ENCODE measurements at regions not wholly inside any gene's neighbourhood (a gene's known extent, or its start where the extent isn't known, plus 50 kb on each side); places are given as distances from the start of the nearest gene placed in this dataset.
"Not testable (repeated sequence)": the region's sequence is repeated elsewhere in the genome, so short reads cannot be mapped to it uniquely, and the experiment has no call there.

DNA sequence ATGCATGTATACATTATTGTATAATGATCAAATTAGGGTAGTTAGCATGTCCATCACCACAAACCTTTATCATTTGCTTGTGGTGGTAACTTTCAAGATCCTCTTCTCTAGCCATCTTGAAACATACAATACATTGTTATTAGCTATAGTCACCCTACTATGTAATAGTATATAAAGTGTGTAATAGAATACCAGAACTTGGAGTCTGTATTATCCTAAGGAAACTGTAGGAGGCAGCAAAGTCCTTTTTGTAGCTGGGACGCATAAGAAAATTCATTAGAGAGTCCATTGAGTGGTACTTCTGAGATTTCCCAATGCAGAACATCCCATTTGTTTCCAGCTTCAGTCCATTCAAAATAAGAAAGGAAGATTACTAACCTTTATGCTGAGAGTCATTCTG is 325.9 kb upstream of the LRFN5 start:
- DNase-seq, result no peak

DNA sequence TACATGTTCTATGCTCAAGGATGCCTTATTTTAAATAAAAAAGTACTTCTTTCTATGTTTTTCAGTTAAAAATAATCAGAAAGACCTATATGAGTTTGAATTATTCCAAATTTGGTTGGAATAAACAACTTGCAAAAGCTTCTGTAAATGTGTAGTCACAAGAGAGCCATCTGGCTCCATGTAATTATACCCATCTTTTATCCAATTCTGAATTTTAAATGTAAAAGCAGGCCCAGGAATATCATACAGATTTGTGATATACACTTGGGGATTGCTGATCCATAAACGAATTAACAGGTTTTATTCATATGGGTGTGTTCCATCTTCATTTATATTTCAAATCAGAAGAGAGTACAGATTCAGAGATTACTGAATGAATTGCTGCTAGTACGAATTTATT is 329.2 kb upstream of the LRFN5 start:
- DNase-seq, result no peak

- DNase-seq, result no peak
Observed at GRCh38 chr14:41257476-41257875, 349.2 kb upstream of the LRFN5 start.

DNA sequence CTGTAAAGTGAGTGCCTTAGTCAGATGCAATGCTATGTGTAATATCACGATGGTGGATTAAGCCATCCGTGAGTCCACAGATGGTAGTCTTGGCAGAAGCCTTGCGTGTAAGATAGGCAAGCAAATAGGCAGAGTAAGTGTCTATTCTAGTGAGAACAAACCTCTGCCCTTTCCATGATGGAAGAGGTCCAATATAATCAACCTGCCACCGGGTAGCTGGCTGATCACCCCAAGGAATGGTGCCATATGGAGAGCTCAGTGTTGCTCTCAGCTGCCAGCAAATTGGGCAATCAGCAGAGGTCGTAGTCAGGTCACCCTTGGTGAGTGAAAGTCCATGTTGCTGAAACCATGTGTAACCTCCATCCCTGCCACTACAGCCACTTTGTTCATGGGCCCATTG is 371.2 kb upstream of the LRFN5 start:
- no peak for DNase-seq

GRCh38 chr14:41230683-41231082 is 376.0 kb upstream of the LRFN5 start:
- no peak for DNase-seq

DNA sequence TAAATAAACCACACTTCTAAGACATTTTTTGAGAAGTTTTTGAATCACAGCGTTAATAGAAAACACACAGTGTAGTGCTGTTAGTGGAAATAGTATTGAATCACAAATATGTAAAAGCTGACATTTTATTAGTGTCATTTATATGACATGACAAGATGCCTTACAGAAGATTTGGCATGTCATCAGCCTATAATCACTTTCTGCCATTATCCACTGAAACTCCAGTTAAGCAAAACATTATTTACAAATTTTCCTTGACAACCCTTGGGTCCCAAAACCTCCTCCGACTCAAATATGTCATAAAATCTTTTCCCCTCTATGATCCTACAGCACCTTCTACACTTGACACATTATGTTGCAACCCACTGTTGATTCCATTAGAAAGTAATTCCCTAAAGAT is 376.9 kb upstream of the LRFN5 start:
- no peak for DNase-seq

DNA sequence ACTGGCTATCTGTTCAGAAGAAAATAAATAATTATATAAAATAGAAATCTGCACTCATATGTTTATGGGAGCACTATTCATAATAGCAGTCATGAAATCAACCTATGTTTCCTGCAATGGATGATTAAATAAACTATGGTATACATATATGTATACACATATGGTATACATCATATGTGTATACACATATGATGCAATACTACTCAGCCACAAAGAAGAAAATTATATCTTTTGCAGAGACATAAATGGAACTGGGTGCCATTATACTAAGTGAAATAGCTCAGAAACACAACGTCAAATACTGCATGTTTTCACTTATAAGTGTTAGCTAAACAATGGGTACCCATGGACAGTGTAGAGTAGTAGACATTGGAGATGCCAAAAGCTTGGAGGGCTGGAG is 381.2 kb upstream of the LRFN5 start:
- no peak for DNase-seq

- DNase-seq, result no peak
Observed at GRCh38 chr14:41222581-41222980, 384.1 kb upstream of the LRFN5 start.

- not testable (repeated sequence) for DNase-seq
Observed at GRCh38 chr14:41214978-41215377, 391.7 kb upstream of the LRFN5 start.

DNA sequence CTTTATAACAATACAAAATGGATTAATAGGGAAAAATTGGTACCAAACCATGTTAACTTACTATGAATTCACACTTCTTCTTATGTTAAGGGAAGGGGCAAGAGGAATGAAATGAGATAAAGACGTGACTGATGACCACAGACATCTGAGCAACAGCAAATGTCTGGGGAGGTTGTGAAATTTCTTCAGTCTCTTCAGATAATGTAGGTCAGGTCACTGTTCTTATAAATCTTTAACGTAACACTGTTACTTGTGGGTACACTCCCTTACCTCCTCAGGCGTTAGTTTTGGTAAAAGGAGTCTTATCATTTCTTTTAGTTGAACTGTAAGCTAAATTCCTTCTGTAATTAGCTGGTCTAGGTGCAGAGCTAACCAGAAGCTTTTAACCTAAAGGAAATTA is 405.0 kb upstream of the LRFN5 start:
- no peak for DNase-seq

DNA sequence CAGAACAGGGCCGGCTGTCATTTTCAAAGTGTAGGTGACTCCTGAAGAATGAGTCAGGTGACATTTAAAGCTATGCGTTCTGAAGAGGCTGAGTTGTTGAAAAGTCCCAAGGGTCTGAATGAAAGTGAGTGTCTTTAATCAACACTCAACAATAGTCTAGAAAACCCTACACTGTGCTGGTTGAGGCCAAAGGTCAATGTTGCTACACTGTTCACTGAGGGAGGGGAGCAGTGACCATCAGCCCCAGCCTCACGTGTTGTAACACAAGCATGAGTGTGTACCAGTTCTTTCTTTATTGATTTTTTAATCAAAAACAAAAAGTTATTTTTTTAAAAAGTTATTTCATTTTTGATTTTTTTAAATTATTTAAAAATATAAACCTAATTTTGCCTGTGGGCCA is 418.8 kb upstream of the LRFN5 start:
- DNase-seq, result no peak

DNA sequence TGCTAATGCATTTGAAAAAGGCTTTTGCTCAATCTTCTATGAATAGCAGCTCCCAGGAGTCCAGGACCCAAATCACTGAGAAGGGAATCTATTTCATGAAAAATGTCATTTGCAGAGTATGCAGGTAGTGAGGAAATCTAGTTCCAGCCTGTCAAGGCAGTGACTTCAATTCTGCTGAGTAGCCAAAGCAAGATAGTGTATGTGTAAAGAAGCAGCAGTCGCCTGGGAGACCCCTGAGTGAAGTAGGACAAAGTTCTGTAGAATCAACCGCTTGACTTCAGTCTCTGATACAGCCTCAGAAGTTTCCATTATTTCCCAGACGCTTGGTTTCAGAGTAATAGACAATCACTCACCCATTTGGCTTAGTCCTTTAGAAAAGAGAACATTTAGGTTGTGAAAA is 435.6 kb upstream of the LRFN5 start:
- DNase-seq, result no peak

- DNase-seq, result no peak
Observed at GRCh38 chr14:41167040-41167439, 439.6 kb upstream of the LRFN5 start.

DNA sequence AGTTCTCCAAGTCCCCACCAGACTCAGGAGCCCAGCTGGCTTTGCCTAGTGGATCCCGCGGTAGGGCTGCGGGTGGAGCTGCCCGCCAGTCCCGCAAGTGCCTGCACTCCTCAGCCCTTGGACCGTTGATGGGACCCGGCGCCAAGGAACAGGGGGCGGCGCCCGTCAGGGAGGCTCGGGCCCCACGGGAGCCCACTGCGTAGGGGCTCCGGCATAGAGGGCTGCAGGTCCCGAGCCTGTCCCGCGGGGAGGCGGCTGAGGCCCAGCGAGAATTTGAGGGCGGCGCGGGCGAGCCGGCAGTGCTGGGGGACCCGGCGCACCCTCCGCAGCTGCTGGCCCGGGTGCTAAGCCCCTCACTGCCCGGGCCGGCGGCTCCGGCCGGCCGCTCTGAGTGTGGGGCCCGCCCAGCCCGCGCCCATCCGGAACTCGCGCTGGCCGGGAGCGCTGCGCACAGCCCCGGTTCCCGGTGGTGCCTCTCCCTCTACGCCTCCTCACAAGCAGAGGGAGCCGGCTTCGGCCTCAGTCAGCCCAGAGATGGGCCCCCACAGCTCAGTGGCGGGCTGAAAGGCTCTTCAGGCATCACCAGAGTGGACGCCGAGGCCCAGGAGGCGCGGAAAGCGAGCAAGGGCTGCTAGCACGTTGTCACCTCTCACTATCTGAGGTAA is 452.4 kb upstream of the LRFN5 start:
- DNase-seq, result no peak

GRCh38 chr14:41146391-41146790 is 460.3 kb upstream of the LRFN5 start:
- no peak for DNase-seq

DNA sequence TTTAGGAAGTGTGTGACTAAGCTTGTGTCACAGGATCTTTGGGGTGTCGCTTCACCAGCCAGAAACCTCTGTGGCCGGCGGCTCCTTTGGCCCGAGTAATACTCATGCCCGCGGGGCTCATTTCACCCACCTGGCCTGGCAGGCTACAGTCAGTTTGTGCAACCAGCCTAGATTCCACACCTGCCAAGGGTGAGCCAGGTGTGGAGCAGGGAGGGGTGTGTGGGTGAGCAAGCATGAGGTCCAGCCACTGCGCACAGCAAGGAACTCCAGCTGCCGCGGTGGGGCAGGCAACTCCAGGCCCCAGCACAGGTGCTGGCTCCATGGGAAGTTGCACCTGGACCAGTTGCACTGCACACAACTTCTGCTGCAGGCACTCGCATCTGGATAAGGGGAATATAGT is 462.3 kb upstream of the LRFN5 start:
- DNase-seq, result no peak

GRCh38 chr14:41137741-41138140 is 468.9 kb upstream of the LRFN5 start:
- no peak for DNase-seq

GRCh38 chr14:41130274-41130673 is 476.4 kb upstream of the LRFN5 start:
- DNase-seq, result no peak

DNA sequence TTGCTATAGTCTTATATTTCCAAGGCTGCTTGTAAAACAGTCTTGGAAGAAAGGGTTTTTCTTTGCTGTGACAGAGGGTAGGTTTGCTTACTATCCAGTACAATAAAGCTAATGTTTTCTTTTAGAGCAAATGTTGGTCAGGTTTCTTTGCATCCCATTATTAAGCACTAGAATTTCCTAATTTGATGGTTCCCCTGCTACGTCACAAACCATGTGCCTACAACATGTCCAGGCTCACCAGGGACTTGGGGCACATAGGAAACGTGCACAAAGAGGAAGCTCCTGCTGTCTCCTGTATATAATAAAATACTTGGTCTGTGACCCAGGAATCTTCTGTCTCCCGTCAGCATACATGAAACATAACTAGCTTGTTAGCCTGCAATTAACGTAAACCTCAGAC is 486.3 kb upstream of the LRFN5 start:
- no peak for DNase-seq

GRCh38 chr14:41096131-41096530 is 510.5 kb upstream of the LRFN5 start:
- no peak for DNase-seq

DNA sequence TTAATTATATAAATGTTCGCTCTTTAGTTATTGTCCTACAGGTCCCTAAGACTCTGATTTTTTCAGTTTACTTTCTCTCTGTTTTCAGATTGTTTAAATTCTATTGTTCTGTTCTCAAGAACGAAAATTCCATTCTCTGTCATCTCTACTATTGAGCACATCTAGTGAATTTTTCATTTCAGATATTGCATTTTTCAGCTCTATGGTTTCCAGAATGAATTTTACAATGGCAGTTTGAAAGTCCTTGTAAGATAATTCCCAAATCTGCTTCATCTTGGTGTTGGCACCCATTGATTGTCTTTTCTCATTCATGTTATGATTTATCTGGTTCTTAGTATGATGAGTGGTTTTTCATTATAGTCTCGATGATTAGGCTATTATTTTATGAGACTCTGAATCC is 519.6 kb upstream of the LRFN5 start:
- no peak for DNase-seq

DNA sequence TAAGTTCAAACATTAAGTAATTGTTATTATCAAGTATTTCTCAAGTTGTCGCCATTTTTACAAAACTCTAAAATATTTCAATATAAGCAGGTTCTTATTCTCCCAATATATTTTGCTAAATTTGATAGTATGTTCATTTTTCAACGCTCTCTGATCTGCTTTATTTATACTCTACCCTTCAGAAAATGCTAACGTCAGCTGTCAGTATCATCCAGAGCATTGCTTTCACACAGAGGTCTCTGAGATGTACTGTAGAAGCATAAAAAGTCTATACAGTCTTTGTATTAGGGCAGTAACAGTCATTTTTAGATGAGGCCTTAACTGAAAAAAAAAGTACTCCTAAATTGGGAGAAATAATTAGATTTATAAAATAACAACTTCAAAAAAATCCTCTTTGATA is 533.1 kb upstream of the LRFN5 start:
- no peak for DNase-seq

DNA sequence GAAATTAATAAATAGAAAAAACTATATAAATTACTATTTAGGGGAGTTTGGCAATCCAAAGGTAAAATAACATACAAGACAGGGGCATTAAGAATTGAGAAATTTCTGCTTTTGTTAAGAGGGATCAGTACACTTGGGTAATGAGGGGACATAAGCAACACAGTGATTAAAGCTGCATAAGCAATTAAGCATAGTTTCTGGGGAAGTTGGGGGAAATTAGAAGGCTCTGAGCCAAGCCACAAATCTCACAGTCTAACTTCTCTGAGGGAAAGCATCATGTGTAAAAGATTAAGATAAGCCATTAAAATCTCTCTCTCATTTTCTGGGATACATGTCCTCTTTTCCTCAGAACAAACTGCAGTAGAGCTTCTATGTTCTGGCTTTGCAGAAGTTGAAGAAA is 533.9 kb upstream of the LRFN5 start:
- no peak for DNase-seq

DNA sequence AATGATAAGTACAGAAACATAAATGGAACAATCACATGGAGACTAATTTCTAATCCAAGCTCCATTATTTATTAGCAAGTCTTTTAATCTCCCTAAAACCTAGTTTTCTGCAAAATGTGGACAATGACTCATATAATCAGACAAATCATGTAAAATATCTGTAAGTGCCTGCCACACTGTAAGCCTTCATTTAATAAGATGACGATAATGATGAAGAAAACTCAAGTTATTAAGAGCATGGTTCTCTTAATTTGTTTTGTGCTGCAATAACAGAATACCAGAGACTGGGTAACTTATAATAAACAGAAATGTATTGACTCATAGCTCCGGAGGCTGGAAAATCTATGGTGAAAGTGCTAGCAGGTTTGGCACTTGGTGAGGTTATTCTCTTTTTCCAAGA is 535.3 kb upstream of the LRFN5 start:
- no peak for DNase-seq

DNA sequence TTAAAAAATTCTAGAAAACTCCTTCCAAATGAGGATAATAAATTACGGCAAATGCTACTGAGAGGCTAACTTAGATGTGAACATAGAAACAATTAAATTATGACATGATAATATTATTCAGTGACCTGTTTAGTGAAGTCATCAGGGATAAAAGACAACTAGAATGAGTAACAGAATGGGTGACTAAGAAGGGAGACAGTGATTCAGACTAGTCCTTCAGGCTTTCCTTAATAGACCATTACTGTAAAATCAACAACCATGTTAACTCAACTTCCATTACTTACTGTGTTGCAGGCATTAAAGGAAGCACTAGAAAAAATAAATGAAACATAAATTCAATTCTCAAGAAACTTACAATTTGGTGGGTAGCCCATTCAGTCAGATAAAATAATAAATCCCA is 543.9 kb upstream of the LRFN5 start:
- DNase-seq, result no peak

DNA sequence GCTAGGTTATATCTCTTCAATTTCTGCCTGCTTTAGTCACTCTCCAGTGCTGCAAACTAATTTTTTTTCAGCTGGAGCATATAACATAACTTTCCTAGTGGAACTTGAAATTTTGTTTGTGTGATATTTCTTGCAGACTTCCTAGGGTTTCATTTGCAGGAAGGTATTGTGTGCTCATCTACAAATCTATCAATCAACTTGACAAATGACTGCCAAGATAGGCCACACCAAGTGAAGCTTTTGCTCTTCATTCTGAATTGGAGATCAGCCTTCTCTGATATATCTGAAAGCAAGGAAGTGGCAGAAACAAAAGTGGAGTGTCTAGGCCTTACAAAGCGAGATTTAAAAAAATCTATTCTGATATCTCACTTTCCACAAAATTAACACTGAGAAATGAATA is 551.1 kb upstream of the LRFN5 start:
- DNase-seq, result no peak

All from NCI-H2227 treated with DMSO at 0.1 percent for 48 hours (cell line).